SW 1271 (cell line): ENCODE measurements at regions not wholly inside any gene's neighbourhood (a gene's known extent, or its start where the extent isn't known, plus 50 kb on each side); places are given as distances from the start of the nearest gene placed in this dataset.
"Not testable (repeated sequence)": the region's sequence is repeated elsewhere in the genome, so short reads cannot be mapped to it uniquely, and the experiment has no call there.

ENCODE experiments used
- DNase-seq, 2 experiments: peaks; one replicate each; lab custom pipeline; 2025; lab: John Stamatoyannopoulos, UW

- DNase-seq: no peak
Observed at GRCh38 chr5:42242210-42242609, 181.0 kb upstream of the GHR start.

DNA sequence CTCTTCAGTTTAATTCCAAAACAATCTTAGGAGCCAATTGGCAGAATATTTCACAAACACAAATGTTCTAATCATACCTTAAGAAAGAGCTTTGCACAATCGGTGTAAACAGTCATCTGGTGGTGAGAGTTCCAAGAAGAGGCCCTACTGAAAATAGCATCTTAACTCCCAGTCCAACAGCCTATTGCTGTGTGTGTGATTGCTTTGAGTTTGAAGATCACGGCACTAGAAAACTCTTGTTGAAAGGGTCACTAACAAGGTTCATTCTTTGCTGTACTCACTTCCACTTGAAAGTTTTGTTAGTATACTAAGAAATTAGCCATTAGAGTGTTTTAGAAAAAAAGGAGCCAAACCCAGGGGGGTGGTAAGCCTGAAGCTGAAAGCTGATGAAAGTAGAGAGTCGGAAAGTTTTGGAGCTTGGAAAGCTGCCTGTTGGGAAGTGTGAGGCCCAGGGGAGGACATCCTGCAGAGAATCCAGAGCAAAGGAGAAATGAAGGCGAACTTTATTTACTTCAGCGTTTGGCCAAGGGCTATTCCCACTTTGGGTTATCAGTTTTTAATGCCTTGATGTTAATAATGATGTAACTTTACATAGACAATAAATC is 180.3 kb upstream of the GHR start:
- no peak for DNase-seq

DNA sequence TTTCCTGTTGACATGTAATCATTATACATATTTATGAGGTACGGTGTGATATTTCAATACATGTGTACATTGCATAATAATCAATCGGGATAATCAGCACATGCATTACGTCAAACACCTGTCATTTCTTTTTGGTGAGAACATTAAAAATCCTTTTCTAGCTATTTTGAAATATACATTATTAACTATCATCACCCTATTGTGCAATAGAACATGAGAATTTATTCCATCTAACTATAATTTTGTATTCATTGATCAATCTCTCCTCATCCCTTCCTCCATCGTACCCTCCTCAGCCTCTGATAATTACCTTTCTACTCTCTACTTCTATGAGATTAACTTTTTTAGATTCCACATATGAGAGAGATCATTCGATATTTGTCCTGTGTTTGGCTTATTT is 170.9 kb upstream of the GHR start:
- DNase-seq: no peak

DNA sequence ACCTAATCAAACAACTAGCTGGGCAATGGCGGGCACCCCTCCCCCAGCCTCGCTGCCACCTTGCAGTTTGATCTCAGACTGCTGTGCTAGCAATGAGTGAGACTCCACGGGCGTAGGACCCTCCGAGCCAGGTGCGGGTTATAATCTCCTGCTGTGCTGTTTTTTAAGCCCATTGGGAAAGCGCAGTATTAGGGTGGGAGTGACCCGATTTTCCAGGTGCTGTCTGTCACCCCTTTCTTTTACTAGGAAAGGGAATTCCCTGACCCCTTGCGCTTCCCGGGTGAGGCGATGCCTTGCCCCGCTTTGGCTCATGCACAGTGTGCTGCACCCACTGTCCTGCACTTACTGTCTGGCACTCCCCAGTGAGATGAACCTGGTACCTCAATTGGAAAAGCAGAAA is 163.3 kb upstream of the GHR start:
- not testable (repeated sequence) for DNase-seq

DNA sequence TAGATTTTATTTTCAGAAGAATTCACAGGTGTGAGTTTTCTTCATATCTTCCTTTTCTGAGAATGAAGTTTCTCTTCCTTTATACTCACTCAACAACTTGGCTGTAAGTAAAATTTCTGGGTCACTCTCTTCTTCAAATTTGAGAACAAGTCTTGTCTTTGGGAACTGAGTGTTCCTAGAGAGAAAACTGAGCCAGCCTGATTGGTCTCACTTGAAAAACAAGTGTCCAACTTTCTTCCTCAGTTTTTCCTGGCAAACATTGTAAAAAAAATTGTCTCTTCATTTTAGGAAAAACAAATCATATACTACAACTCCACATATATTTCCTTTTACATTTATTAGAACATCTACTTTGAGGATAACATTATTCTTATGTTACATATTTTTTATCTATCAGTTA is 156.1 kb upstream of the GHR start:
- no peak for DNase-seq

DNA sequence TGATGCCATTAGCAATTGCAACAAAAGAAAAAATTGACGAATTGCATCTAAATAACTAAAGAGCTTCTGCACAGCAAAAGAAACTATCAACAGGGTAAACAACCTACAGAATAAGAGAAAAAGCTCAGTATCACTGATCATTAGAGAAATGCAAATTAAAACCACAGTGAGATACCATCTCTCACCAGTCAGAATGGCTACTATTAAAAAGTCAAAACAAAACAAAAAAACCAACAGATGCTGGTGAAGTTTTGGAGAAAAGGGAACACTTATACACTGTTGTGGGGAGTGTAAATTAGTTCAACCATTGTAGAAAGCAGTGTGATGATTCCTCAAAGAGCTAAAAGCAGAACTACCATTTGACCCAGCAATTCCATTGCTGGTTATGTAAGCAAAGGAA is 155.1 kb upstream of the GHR start:
- DNase-seq: not testable (repeated sequence)

GRCh38 chr5:42268630-42269029 is 154.6 kb upstream of the GHR start:
- no peak for DNase-seq

DNA sequence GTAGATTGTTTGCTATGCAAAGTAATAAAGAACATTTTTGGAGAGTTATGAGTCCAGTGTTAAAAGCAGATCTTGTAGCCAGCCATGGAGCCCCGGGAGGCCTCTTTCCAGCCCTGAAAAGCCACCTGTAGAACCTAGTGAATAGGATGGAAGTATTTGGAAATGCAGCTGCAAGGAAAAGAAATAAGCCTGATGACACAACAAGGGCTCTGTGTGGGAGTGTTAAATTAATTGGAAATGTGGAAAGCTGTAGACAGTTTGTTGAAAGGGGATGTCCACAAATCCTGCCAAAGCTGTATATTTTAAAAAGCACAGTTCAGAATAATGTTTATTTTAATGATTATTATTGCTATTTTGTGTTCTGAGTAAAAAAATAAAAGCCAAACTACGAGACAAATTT is 152.5 kb upstream of the GHR start:
- DNase-seq: no peak

DNA sequence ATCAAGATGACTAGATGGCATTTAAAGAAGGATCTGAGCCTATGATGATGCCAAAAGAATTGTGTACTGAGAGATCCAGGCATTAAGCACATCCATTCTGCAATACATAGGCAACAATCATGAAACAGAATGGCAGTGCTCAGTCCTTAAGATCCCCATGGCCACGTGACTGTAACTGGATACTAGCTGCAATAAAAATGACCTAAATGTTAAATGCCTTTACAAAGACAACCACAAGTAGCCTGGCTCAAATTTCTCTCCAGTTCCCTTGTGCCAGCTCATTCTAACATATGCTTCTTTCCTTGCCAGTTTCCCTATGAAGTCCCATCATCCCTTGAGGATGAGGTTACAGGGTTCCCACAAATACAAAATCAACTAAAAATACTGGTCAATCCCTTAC is 148.3 kb upstream of the GHR start:
- DNase-seq: no peak

DNA sequence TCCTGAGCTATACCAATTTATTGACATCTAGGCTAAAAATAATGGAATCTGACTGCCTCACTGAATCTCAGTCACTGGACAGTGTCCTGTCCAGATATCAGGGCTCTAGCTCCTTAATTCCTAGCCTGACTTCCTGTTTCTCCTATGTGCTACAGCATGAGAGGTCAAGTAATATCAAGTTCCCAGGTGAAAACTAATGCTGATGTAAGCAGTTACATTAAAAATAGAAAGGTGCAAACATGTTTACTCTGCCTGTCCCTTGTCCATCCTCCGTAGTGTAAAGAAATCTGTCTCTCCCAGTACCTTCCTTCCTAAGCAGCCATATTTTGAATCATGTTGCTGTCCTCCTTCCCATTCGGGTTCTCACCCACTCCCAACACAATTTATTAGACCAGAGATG is 145.9 kb upstream of the GHR start:
- DNase-seq: no peak

- no peak for DNase-seq
Observed at GRCh38 chr5:42284584-42284983, 138.7 kb upstream of the GHR start.

DNA sequence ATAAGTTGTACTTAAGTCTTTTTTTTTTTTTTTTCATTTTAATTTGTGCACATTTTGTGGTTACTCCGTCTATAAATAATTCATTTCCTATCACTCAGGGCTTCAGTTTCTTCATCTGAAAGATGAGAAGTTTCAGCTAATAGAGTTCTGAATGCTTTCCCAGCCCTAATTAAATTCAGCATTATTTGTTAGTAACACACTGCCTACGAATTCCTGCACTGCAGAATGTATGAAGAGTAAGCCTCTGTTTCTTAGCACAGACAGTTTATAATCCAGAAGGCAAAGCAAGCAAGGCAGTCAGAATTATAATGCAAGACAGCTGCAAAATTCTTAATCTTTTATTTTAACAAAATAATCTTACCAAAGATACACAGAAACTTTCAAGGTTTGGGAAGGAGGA is 138.0 kb upstream of the GHR start:
- DNase-seq: no peak

DNA sequence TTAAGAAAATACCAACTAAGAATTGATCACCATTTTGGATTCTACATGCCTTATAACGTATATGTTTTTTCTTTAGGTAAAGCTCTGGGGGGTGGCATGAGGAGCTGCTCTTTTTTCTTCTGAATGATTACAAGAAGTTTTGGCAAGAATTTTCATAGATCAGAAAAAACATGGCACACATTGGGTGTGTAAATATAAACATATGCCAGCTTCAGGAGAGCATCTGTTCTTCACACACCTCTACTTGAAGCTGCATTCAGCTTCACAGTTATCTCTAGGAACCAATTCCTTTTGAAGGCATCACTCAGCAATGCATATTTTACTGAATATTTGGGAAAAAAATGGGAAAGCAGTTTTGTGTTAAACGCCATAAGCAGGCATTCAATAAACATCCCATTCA is 122.7 kb upstream of the GHR start:
- DNase-seq: no peak

- DNase-seq: no peak
Observed at GRCh38 chr5:42301349-42301748, 121.9 kb upstream of the GHR start.

DNA sequence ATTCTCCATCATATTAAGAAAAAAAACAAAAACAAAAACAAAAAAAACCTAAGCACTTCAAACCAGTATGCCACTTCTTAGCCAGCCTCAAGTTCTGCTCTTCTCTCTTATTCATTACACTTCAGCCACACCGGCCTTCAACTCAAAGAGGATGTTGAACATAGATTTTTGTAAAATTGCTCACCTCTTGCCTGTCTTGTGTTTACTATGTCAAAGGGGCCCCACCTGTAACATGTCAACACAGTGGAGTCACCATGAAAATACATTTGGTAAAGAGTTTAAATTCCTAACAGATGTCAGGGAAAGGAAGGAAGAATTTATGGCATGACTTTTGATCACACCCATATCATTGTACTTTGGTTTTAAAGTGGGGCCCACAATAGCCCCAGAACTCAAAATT is 121.1 kb upstream of the GHR start:
- DNase-seq: no peak

DNA sequence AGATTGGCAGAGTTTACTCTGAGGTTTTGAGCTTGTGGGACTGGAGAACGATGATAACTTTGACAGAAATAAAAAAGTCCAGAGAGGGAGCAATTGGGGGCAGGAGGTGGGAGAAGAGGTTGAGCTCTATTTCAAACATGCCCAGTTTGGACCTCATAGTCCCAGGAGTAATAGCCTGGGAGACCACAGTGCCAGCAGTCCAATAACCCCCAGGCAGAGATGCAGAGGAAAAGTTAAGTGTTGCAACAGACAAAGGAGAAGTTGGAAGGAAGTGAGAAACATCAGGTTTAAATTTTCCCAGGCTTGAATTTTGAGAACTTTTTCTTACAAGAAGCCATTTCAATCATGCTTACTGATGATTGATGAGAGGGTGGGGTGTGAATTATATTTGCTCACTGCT is 117.0 kb upstream of the GHR start:
- DNase-seq: no peak

DNA sequence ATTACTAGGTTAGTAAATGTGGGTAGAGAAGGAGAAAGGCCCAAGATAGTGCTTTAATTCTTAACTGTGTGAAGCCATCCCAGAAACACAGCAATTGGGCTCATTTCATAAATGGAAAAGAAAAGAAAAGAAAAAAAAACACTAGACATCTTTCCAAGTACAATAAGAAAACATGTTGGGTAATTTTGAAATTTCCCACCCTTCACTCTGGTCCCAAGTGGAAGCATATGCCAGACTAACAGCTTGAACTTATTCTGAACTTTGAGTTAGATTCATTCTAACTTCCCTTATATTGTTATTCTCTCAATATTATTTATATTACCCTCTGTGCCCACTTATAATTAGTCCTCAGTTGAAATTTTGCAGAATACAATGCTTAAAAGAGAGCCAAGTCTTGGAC is 113.4 kb upstream of the GHR start:
- DNase-seq: no peak

DNA sequence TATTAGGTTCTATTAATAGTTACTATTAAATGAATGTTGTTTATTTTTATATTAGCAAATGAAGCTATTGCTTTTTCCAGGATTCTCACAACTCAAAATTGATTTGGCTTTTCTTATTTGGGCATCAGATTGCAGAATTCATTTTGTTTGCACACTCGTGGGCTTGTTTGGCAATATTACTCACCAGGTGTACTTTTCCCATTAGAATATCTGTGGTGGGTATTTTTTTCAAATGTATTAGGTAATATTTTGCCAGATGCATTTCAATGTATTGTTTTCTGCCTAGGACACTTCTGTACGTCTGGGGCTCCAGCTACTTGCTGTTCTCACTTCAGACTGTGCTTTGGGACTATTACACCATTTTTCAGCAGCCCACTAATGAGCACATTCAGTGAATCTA is 108.0 kb upstream of the GHR start:
- no peak for DNase-seq

DNA sequence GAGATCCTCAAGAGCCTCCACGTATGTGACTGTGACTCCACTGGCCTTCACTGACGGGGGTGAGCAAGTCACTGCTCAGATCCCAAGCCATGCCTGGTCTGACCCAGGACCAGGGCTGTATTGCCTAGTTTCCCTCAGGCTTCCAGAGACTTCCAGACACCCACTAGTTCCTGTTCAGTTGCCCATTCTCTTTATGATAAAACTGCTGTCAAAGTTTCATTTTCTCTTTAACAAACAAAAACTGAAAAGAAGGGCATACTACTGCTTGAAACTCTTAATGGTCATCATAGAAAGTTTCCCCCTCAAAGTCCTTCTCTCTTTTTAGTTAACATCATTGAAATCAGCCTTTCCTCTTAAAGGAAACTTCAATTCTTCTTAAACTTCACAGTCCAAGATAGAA is 105.7 kb upstream of the GHR start:
- DNase-seq: no peak

GRCh38 chr5:42319546-42319945 is 103.7 kb upstream of the GHR start:
- DNase-seq: not testable (repeated sequence)

DNA sequence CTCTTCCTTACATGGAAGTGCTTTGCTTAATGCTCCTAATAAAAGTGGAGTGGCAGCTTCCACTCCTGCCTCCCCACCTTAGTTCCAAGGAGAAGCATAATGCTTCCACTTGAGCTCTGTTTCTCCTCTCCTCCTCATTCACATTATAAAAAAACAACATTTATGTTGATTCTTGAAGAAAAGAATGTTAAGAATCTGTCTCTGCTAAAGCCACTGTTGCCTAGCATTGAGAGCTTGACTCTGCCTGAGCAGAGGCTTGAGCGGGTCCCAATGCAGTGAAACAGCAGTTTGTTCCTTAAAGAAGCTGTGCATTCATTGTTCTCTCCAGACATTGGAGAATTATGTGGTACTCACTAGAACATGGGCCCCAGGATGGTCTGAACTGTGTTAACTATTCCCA is 101.5 kb upstream of the GHR start:
- no peak for DNase-seq

DNA sequence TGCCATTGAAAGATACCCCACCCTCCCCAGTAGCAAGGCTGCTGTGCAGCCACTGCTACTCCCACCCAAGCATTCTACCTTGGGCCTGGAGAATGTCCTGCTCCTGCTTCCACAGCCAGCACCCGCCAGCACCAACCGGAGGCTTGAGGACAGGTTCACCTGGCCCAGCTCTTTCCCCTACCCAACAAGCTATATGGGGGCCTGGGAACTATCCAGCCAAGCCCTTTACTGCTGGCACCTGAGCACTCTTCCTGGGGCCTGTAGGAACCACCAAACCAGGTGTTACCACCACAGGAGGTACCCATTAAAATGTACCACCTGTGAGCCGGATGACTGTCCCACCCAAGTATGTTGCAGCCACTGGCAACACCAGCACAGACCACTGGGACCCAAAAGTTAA is 86.1 kb upstream of the GHR start:
- DNase-seq: no peak

DNA sequence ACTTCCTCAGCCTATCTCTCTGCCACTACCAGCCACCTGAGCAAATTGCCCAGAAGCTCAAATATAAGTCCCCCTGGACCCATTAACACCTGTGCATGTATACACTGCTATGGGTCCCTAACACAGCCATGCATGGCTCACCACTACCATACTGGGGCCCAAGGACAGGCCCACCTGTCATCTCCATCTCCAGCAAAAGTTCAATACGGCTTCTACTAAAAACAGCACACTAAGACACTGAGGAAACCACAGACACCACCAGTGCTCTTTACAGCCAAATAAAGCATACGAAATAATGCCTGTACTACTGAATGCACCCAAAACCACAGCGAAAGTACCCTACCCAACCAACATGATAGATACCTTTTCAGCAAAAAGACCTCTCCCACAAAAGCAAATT is 85.6 kb upstream of the GHR start:
- no peak for DNase-seq

DNA sequence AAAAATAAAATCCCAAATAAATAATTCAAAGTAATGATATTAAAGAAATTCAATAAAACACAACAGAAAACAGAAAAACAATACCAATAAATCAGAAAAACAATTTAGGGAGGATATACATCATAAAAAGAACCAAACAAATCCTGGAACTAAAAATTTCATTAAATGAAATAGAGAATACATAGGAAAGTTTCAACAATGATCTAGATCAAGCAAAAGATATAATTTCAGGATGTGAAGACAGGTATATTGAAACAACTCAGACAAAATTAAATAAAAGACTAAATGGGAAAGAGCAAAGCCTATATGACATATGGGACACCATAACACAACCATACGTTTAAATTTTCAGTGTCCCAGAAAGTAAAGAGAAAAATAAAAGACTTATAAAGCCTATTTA is 85.1 kb upstream of the GHR start:
- no peak for DNase-seq

DNA sequence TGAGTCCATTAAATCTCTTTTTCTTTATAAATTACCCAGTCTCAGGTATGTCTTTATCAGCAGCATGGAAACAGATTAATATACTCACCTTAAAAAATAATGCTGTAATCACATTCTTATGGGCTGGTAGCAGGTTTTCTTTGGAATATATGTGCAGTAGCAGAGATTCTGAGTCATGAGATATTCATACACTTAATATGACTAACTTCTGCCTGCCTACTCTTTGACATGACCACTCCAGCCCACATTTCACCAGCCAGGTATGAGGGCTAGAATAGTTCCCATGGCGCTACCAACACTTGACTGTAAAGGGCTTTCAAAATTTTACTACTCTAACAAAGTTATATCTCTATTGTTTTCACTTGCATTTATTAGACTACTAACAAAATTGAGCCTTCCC is 74.1 kb upstream of the GHR start:
- DNase-seq: no peak
